ENCODE measurements at regions not wholly inside any gene's neighbourhood (a gene's known extent, or its start where the extent isn't known, plus 50 kb on each side); places are given as distances from the start of the nearest gene placed in this dataset.

GRCh38 chr4:189322426-189322825 lies 618.2 kb upstream of the FRG1 start:
- no peak for TF ChIP-seq CTCF (IDR thresholded peaks at IDR 0.05; ENCODE audit: low read depth, low read length)
- no peak overlapping the region for H3K4me3 ChIP-seq (ENCODE audit: low read depth, low read length)

- TF ChIP-seq CTCF (IDR thresholded peaks at IDR 0.05; ENCODE audit: low read depth, low read length) = no peak
- no peak overlapping the region for H3K4me3 ChIP-seq (ENCODE audit: low read depth, low read length)
These were observed 598.8 kb upstream of the FRG1 start for GRCh38 chr4:189341881-189342280.

- H3K4me3 ChIP-seq (ENCODE audit: low read depth, low read length) = no peak overlapping the region
- TF ChIP-seq CTCF (IDR thresholded peaks at IDR 0.05; ENCODE audit: low read depth, low read length) = no peak
These were observed 585.1 kb upstream of the FRG1 start for GRCh38 chr4:189355590-189355989.

GRCh38 chr4:189362364-189362763 lies 578.3 kb upstream of the FRG1 start:
- H3K4me3 ChIP-seq (ENCODE audit: low read depth, low read length) = no peak overlapping the region
- TF ChIP-seq CTCF (IDR thresholded peaks at IDR 0.05; ENCODE audit: low read depth, low read length) = no peak

- no peak for TF ChIP-seq CTCF (IDR thresholded peaks at IDR 0.05; ENCODE audit: low read depth, low read length)
- no peak overlapping the region for H3K4me3 ChIP-seq (ENCODE audit: low read depth, low read length)
These were observed 576.6 kb upstream of the FRG1 start for GRCh38 chr4:189364032-189364449.

- no peak for TF ChIP-seq CTCF (IDR thresholded peaks at IDR 0.05; ENCODE audit: low read depth, low read length)
- H3K4me3 ChIP-seq (ENCODE audit: low read depth, low read length) = no peak overlapping the region
These were observed 575.2 kb upstream of the FRG1 start for GRCh38 chr4:189365451-189365850.

GRCh38 chr4:189367832-189368231 lies 572.8 kb upstream of the FRG1 start:
- H3K4me3 ChIP-seq (ENCODE audit: low read depth, low read length) = no peak overlapping the region
- TF ChIP-seq CTCF (IDR thresholded peaks at IDR 0.05; ENCODE audit: low read depth, low read length) = no peak

Measured in WI38 (cell line).